GM23338 (cell line): ENCODE measurements at regions not wholly inside any gene's neighbourhood (a gene's known extent, or its start where the extent isn't known, plus 50 kb on each side); places are given as distances from the start of the nearest gene placed in this dataset.
"Not testable (repeated sequence)": the region's sequence is repeated elsewhere in the genome, so short reads cannot be mapped to it uniquely, and the experiment has no call there.

ENCODE experiments used
- ATAC-seq: fragments of 200-7000 bp; cut with Tn5 transposase; 3 replicates; pipeline ENCODE4 v1.9.1; 2020
- DNase-seq: peaks from one replicate; pipeline ENCODE4 v3.0.0-alpha.2; 2015; ENCODE audit warnings: low spot score
- H2AFZ ChIP-seq: fragments of 200-600 bp; sonication (generic); 2 replicates; pipeline ENCODE4 v1.8.0; 2016; ENCODE audit warnings: antibody characterized with exemption, mild to moderate bottlenecking, moderate library complexity
- H3F3A ChIP-seq: fragments of 200-600 bp; sonication (generic); replicated peaks from 2 replicates; pipeline ENCODE4 v1.8.0; 2017; ENCODE audit warnings: antibody characterized with exemption, mixed run types, low read depth
- H3K27ac ChIP-seq: fragments of 200-600 bp; sonication (generic); 2 replicates; pipeline ENCODE4 v1.6.1; 2016; ENCODE audit warnings: low read depth
- H3K27me3 ChIP-seq: fragments of 200-600 bp; sonication (generic); 2 replicates; pipeline ENCODE4 v1.8.0; 2016; ENCODE audit warnings: mild to moderate bottlenecking, mixed run types, moderate library complexity; ENCODE audit not compliant: insufficient read depth
- H3K36me3 ChIP-seq: fragments of 200-600 bp; sonication (generic); 2 replicates; pipeline ENCODE4 v1.8.0; 2016; ENCODE audit warnings: mild to moderate bottlenecking; ENCODE audit not compliant: insufficient read depth
- H3K4me1 ChIP-seq: fragments of 200-600 bp; sonication (generic); 2 replicates; pipeline ENCODE4 v1.8.0; 2016; ENCODE audit warnings: mild to moderate bottlenecking, moderate library complexity; ENCODE audit not compliant: insufficient read depth
- H3K4me2 ChIP-seq: fragments of 200-600 bp; sonication (generic); 2 replicates; pipeline ENCODE4 v1.7.1; 2017; ENCODE audit warnings: mixed run types
- H3K4me3 ChIP-seq: fragments of 200-600 bp; sonication (generic); 2 replicates; pipeline ENCODE4 v1.6.1; 2016; ENCODE audit warnings: mixed run types
- H3K79me2 ChIP-seq: fragments of 200-600 bp; sonication (generic); replicated peaks from 2 replicates; pipeline ENCODE4 v1.8.0; 2017; ENCODE audit warnings: mild to moderate bottlenecking; ENCODE audit not compliant: insufficient read depth
- H3K9me2 ChIP-seq: fragments of 200-600 bp; sonication (generic); 2 replicates; pipeline ENCODE4 v1.8.0; 2017; ENCODE audit not compliant: insufficient read depth
- H4K20me1 ChIP-seq: fragments of 200-600 bp; sonication (generic); replicated peaks from 2 replicates; pipeline ENCODE4 v1.8.0; 2017; ENCODE audit warnings: mild to moderate bottlenecking; ENCODE audit not compliant: insufficient read depth
- H3K27ac Mint-ChIP-seq: 2 replicates; pipeline ENCODE4 v1.8.0; 2020; ENCODE audit warnings: inconsistent platforms, mild to moderate bottlenecking, moderate library complexity, mixed read lengths
- H3K27me3 Mint-ChIP-seq: 3 replicates; pipeline ENCODE4 v1.8.0; 2022; ENCODE audit warnings: low read depth, mild to moderate bottlenecking, moderate library complexity, mixed read lengths, inconsistent platforms; ENCODE audit not compliant: insufficient read depth, poor library complexity
- H3K36me3 Mint-ChIP-seq: 3 replicates; pipeline ENCODE4 v1.8.0; 2021; ENCODE audit warnings: low read depth, mild to moderate bottlenecking, inconsistent platforms, moderate library complexity, mixed read lengths
- H3K4me1 Mint-ChIP-seq: 3 replicates; pipeline ENCODE4 v1.8.0; 2020; ENCODE audit warnings: mild to moderate bottlenecking, inconsistent platforms, mixed read lengths
- H3K4me3 Mint-ChIP-seq: 3 replicates; pipeline ENCODE4 v1.8.0; 2021; ENCODE audit warnings: moderate library complexity, mild to moderate bottlenecking, inconsistent platforms, mixed read lengths
- H3K9me3 Mint-ChIP-seq: 3 replicates; pipeline ENCODE4 v1.8.0; 2020; ENCODE audit warnings: moderate library complexity, mild to moderate bottlenecking, inconsistent platforms, mixed read lengths
- EZH2 ChIP-seq: fragments of 200-600 bp; sonication (generic); IDR thresholded peaks from one replicate; pipeline ENCODE4 v1.8.0; 2017; ENCODE audit warnings: antibody characterized with exemption, mild to moderate bottlenecking, low read depth; ENCODE audit not compliant: unreplicated experiment
- EZH2phosphoT487 ChIP-seq: fragments of 200-600 bp; sonication (generic); IDR thresholded peaks from one replicate; pipeline ENCODE4 v1.8.1; 2018; ENCODE audit warnings: antibody characterized with exemption; ENCODE audit not compliant: unreplicated experiment
- JUNB ChIP-seq: IDR thresholded peaks from one replicate; pipeline ENCODE4 v1.6.1; 2016; ENCODE audit warnings: antibody characterized with exemption; ENCODE audit not compliant: unreplicated experiment
- NANOG ChIP-seq: IDR thresholded peaks from 2 replicates; pipeline ENCODE4 v1.6.1; 2016; ENCODE audit warnings: antibody characterized with exemption, borderline replicate concordance
- STAT1 ChIP-seq: IDR thresholded peaks from one replicate; pipeline ENCODE4 v1.6.1; 2016; ENCODE audit warnings: antibody characterized with exemption; ENCODE audit not compliant: unreplicated experiment
- ZNF114 ChIP-seq: fragments of 250-450 bp; sonication (Bioruptor Pico); IDR thresholded peaks from 2 replicates; pipeline ENCODE4 v1.5.0; 2020; ENCODE audit warnings: mild to moderate bottlenecking, moderate library complexity
- ZNF331 ChIP-seq: fragments of 250-450 bp; sonication (Bioruptor Pico); IDR thresholded peaks from 2 replicates; pipeline ENCODE4 v1.5.0; 2020; ENCODE audit warnings: low read depth, mild to moderate bottlenecking, moderate library complexity
- TF ChIP-seq, protein P1 (sequence below): IDR thresholded peaks from 2 replicates; pipeline ENCODE4 v1.6.1; 2016; ENCODE audit warnings: antibody characterized with exemption
- TF ChIP-seq, protein P2 (sequence below): fragments of 250-450 bp; sonication (Bioruptor Pico); IDR thresholded peaks from 2 replicates; pipeline ENCODE4 v1.5.0; 2020; ENCODE audit warnings: mild to moderate bottlenecking, moderate library complexity

DNA sequence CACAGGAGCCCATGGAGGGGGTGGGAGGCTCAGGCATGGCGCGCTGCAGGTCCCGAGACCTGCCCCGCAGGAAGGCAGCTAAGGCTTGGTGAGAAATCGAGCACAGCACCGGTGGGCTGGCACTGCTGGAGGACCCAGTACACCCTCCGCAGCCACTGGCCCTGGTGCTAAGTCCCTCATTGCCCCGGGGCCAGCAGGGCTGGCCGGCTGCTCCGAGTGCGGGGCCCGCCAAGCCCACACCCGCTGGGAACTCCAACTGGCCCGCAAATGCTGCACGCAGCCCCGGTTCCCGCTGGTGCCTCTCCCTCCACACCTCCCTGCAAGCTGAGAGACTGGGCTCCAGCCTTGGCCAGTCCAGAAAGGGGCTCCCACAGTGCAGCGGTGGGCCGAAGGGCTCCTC lies 349.8 kb downstream of the POM121L12 start:
- not testable (repeated sequence) for H3K9me3 Mint-ChIP-seq, H4K20me1 ChIP-seq, H3K27ac ChIP-seq, H3K27me3 ChIP-seq, ATAC-seq, H3K4me3 Mint-ChIP-seq, H3K79me2 ChIP-seq, H3K36me3 Mint-ChIP-seq, H3K4me1 Mint-ChIP-seq, H2AFZ ChIP-seq, H3K27ac Mint-ChIP-seq, H3K36me3 ChIP-seq, H3K4me3 ChIP-seq, H3K4me1 ChIP-seq, H3K27me3 Mint-ChIP-seq, DNase-seq, H3K4me2 ChIP-seq, H3K9me2 ChIP-seq, H3F3A ChIP-seq

DNA sequence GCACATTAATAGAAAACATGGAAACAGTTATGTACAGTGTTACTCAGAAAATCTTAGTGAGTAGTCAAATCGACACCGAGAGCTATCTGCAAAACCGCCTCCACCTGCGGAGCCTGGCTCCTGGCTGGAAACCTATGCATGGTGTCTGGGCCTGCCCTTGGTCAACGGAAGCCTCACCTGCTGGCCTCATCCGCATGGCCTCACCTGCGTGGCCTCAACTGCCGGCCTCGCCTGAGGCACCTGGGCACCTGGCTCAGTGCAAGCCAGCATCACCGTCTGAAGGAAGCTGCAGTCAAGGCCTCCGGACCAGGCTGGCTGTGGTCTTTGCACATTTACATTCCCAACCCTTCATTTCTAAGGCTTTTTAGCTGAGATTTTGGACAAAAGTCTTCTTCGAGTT lies 352.1 kb downstream of the POM121L12 start:
- Histone ChIP-seq H3K36me3 (no peaks in the 10 kb centered on the region), H3K27me3 (no peaks in the 10 kb centered on the region), H2AFZ (no peak overlapping the region), H3K4me2 (no peak overlapping the region), H3K9me2 (peaks cover 5% of the 10 kb centered on the region; the same call in 1 of the 2 replicates), H3F3A (no peaks in the 10 kb centered on the region), H3K4me1 (no peaks in the 10 kb centered on the region), H4K20me1 (no peaks in the 10 kb centered on the region), H3K27ac (no peak overlapping the region), H3K4me3 (no peak overlapping the region), H3K79me2 (no peaks in the 10 kb centered on the region)
- no peak for TF ChIP-seq NANOG
- TF ChIP-seq STAT1: no peak
- no peak for TF ChIP-seq ZNF331 (CRISPR knock-in tag)
- TF ChIP-seq EZH2phosphoT487: no peak
- TF ChIP-seq ZNF114: no peak
- DNase-seq (no peak), ATAC-seq (no peak)
- H3K4me3 Mint-ChIP-seq: no peak overlapping the region
- H3K4me1 Mint-ChIP-seq: no peaks in the 10 kb centered on the region
- H3K27me3 Mint-ChIP-seq: no peaks in the 10 kb centered on the region
- no peaks in the 10 kb centered on the region for H3K36me3 Mint-ChIP-seq
- H3K27ac Mint-ChIP-seq: no peak overlapping the region
- H3K9me3 Mint-ChIP-seq: peaks cover 7% of the 10 kb centered on the region; the same call in 2 of the 3 replicates

DNA sequence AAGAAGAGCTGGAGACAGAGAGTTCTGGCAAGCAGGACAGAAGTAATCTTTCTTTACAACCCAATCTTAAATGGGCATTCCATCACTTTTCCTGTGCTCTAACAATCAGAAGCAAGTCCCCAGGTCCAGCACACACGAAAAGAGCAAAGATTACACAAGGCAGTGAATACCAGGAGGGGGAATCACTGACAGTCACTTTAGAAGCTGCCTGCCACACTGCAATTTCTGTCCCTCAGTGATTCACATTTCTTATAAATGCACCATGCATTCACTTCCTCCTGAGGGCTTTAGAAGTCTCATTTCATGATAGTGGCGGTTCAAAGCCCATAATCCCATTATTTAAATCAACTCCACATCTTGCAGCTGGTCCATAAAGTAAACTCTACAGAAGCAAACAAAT lies 362.5 kb downstream of the POM121L12 start:
- Histone ChIP-seq H2AFZ (no peak overlapping the region), H3K79me2 (no peaks in the 10 kb centered on the region), H3K27ac (no peak overlapping the region), H3K36me3 (no peaks in the 10 kb centered on the region), H3K4me2 (no peak overlapping the region), H3F3A (no peaks in the 10 kb centered on the region), H3K9me2 (no peaks in the 10 kb centered on the region), H3K27me3 (no peaks in the 10 kb centered on the region), H4K20me1 (no peaks in the 10 kb centered on the region), H3K4me1 (no peaks in the 10 kb centered on the region), H3K4me3 (no peak overlapping the region)
- TF ChIP-seq EZH2: no peak
- no peak for TF ChIP-seq STAT1
- TF ChIP-seq, protein P1, sequence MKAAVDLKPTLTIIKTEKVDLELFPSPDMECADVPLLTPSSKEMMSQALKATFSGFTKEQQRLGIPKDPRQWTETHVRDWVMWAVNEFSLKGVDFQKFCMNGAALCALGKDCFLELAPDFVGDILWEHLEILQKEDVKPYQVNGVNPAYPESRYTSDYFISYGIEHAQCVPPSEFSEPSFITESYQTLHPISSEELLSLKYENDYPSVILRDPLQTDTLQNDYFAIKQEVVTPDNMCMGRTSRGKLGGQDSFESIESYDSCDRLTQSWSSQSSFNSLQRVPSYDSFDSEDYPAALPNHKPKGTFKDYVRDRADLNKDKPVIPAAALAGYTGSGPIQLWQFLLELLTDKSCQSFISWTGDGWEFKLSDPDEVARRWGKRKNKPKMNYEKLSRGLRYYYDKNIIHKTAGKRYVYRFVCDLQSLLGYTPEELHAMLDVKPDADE: no peak
- TF ChIP-seq, protein P2, sequence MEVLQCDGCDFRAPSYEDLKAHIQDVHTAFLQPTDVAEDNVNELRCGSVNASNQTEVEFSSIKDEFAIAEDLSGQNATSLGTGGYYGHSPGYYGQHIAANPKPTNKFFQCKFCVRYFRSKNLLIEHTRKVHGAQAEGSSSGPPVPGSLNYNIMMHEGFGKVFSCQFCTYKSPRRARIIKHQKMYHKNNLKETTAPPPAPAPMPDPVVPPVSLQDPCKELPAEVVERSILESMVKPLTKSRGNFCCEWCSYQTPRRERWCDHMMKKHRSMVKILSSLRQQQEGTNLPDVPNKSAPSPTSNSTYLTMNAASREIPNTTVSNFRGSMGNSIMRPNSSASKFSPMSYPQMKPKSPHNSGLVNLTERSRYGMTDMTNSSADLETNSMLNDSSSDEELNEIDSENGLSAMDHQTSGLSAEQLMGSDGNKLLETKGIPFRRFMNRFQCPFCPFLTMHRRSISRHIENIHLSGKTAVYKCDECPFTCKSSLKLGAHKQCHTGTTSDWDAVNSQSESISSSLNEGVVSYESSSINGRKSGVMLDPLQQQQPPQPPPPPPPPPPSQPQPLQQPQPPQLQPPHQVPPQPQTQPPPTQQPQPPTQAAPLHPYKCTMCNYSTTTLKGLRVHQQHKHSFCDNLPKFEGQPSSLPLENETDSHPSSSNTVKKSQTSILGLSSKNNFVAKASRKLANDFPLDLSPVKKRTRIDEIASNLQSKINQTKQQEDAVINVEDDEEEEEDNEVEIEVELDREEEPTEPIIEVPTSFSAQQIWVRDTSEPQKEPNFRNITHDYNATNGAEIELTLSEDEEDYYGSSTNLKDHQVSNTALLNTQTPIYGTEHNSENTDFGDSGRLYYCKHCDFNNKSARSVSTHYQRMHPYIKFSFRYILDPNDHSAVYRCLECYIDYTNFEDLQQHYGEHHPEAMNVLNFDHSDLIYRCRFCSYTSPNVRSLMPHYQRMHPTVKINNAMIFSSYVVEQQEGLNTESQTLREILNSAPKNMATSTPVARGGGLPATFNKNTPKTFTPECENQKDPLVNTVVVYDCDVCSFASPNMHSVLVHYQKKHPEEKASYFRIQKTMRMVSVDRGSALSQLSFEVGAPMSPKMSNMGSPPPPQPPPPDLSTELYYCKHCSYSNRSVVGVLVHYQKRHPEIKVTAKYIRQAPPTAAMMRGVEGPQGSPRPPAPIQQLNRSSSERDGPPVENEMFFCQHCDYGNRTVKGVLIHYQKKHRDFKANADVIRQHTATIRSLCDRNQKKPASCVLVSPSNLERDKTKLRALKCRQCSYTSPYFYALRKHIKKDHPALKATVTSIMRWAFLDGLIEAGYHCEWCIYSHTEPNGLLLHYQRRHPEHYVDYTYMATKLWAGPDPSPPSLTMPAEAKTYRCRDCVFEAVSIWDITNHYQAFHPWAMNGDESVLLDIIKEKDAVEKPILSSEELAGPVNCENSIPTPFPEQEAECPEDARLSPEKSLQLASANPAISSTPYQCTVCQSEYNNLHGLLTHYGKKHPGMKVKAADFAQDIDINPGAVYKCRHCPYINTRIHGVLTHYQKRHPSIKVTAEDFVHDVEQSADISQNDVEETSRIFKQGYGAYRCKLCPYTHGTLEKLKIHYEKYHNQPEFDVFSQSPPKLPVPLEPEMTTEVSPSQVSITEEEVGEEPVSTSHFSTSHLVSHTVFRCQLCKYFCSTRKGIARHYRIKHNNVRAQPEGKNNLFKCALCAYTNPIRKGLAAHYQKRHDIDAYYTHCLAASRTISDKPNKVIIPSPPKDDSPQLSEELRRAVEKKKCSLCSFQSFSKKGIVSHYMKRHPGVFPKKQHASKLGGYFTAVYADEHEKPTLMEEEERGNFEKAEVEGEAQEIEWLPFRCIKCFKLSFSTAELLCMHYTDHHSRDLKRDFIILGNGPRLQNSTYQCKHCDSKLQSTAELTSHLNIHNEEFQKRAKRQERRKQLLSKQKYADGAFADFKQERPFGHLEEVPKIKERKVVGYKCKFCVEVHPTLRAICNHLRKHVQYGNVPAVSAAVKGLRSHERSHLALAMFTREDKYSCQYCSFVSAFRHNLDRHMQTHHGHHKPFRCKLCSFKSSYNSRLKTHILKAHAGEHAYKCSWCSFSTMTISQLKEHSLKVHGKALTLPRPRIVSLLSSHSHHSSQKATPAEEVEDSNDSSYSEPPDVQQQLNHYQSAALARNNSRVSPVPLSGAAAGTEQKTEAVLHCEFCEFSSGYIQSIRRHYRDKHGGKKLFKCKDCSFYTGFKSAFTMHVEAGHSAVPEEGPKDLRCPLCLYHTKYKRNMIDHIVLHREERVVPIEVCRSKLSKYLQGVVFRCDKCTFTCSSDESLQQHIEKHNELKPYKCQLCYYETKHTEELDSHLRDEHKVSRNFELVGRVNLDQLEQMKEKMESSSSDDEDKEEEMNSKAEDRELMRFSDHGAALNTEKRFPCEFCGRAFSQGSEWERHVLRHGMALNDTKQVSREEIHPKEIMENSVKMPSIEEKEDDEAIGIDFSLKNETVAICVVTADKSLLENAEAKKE (CRISPR knock-in tag): no peak
- no peak for TF ChIP-seq JUNB
- Mint-ChIP-seq H3K9me3 (no peaks in the 10 kb centered on the region), H3K36me3 (no peaks in the 10 kb centered on the region), H3K27me3 (no peaks in the 10 kb centered on the region), H3K4me1 (no peaks in the 10 kb centered on the region), H3K27ac (no peak overlapping the region), H3K4me3 (no peak overlapping the region)
- ATAC-seq (no peak), DNase-seq (no peak)
